H7 (cell line): ENCODE measurements at regions not wholly inside any gene's neighbourhood (a gene's known extent, or its start where the extent isn't known, plus 50 kb on each side); places are given as distances from the start of the nearest gene placed in this dataset.
"Not testable (repeated sequence)": the region's sequence is repeated elsewhere in the genome, so short reads cannot be mapped to it uniquely, and the experiment has no call there.

ENCODE experiments used
- DNase-seq: peaks from one replicate; pipeline ENCODE4 v3.0.0; 2012
- H3K27me3 ChIP-seq: 2 replicates; pipeline ENCODE4 v1.6.0; 2011; ENCODE audit warnings: mild to moderate bottlenecking, low read length; ENCODE audit not compliant: control insufficient read depth, insufficient read depth
- H3K36me3 ChIP-seq: replicated peaks from 2 replicates; pipeline ENCODE4 v1.5.1; 2011; ENCODE audit warnings: low read length; ENCODE audit not compliant: control insufficient read depth, insufficient read depth
- H3K4me3 ChIP-seq: 2 replicates; pipeline ENCODE4 v1.5.1; 2011; ENCODE audit warnings: low read depth, mild to moderate bottlenecking, control low read depth, low read length, moderate library complexity; ENCODE audit not compliant: insufficient read depth

DNA sequence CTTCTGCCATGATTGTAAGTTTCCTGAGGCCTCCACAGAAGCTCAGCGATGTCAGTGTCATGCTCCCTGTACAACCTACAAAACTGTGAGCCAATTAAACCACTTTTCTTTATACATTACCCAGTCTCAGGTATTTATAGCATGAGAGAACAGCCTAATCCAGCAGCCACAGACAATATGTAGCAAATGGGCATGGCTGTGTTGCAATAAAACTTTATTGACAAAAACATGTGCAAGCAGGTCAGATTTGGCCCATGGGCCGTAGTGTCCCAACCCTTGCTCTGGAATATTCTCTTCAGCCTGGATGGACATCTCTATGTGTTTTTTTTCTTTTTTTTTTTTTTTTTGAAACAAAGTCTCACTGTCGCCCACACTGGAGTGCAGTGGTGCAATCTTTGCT lies 60.9 kb upstream of the EEF2KMT start:
- no peaks in the 10 kb centered on the region for H3K36me3 ChIP-seq
- no peaks in the 10 kb centered on the region for H3K27me3 ChIP-seq
- no peak for DNase-seq
- no peak overlapping the region for H3K4me3 ChIP-seq

- DNase-seq, H3K4me3 ChIP-seq, H3K36me3 ChIP-seq, H3K27me3 ChIP-seq: not testable (repeated sequence)
Observed at GRCh38 chr16:5156486-5156885, 58.9 kb upstream of the EEF2KMT start.

- DNase-seq, H3K4me3 ChIP-seq, H3K27me3 ChIP-seq, H3K36me3 ChIP-seq: not testable (repeated sequence)
Observed at GRCh38 chr16:5154006-5154405, 56.4 kb upstream of the EEF2KMT start.

DNA sequence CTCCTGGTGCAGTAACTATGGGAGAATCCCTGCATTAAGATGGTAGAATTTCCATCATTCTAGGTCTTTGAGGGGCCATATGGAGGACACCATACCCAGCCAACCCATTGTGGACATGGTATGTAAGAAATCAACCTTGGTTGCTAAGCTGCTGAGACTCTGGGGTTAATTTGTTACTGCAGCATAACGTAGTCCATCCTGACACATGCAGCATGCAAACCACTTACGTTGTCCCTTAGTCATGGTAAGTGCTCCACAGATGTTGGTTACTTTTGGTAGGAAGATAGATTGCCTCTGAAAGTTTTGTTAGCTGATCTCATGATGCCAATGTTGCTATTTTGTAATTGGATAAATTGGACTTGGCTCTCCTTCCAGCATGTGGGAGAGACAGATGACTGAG lies 53.8 kb upstream of the EEF2KMT start:
- not testable (repeated sequence) for DNase-seq, H3K4me3 ChIP-seq, H3K27me3 ChIP-seq

More for the DNA sequence above, 53.8 kb upstream of the EEF2KMT start:
- H3K36me3 ChIP-seq, result not testable (repeated sequence)
